Neutrophil (primary cell): ENCODE measurements at regions not wholly inside any gene's neighbourhood (a gene's known extent, or its start where the extent isn't known, plus 50 kb on each side); places are given as distances from the start of the nearest gene placed in this dataset.
"Not testable (repeated sequence)": the region's sequence is repeated elsewhere in the genome, so short reads cannot be mapped to it uniquely, and the experiment has no call there.

Experiments
- H3K27ac ChIP-seq: fragments of 200-600 bp; sonication (generic); 2 replicates; pipeline ENCODE4 v1.5.1; 2016; ENCODE audit warnings: mild to moderate bottlenecking, moderate library complexity
- H3K27me3 ChIP-seq: fragments of 200-600 bp; sonication (generic); 2 replicates; pipeline ENCODE4 v1.6.0; 2016; ENCODE audit warnings: mild to moderate bottlenecking
- H3K36me3 ChIP-seq: fragments of 200-600 bp; sonication (generic); 2 replicates; pipeline ENCODE4 v1.5.1; 2017
- H3K4me1 ChIP-seq, 2 experiments: fragments of 200-600 bp in 1 of 2; sonication (generic) in 1 of 2; 1 replicate in 1 of 2; 2 replicates in 1 of 2; pipeline versions ENCODE4 v1.5.1 to v1.6.1; 2013 to 2016; ENCODE audit warnings: low read depth in 1 of 2, low read length in 1 of 2, mild to moderate bottlenecking in 1 of 2, moderate library complexity in 1 of 2; ENCODE audit not compliant: control insufficient read depth in 1 of 2, insufficient read depth in 1 of 2
- H3K4me3 ChIP-seq, 2 experiments: fragments of 200-600 bp in 1 of 2; sonication (generic) in 1 of 2; 1 replicate in 1 of 2; 2 replicates in 1 of 2; pipeline ENCODE4 v1.5.1; 2013 to 2016; ENCODE audit warnings: low read depth in 1 of 2, low read length in 1 of 2, mild to moderate bottlenecking in 1 of 2, moderate library complexity in 1 of 2
- H3K9me3 ChIP-seq: fragments of 200-600 bp; sonication (generic); 2 replicates; pipeline ENCODE4 v1.5.1; 2016
- TF ChIP-seq, protein P1 (sequence below): fragments of 200-600 bp; sonication (generic); IDR thresholded peaks from 2 replicates; pipeline ENCODE4 v1.5.1; 2016; ENCODE audit warnings: antibody characterized with exemption

DNA sequence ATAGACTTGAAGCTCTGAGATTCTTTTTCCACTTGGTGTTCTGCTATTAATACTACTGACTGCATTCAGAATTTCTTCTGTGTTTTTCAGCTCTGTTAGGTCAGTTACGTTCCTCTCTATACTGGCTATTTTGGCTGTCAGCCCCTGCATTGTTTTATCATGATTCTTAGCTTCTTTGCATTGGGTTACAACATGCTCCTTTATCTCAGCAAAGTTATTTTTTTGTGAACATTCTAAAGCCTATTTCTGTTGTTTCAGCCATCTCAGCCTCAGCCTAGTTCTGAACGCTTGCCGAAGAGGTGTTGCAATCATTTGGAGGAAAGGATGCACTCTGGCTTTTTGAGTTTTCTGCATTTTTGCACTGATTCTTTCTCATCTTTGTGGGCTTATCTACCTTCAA, 201.5 kb upstream of the GNAI1 start:
- TF ChIP-seq, protein P1, sequence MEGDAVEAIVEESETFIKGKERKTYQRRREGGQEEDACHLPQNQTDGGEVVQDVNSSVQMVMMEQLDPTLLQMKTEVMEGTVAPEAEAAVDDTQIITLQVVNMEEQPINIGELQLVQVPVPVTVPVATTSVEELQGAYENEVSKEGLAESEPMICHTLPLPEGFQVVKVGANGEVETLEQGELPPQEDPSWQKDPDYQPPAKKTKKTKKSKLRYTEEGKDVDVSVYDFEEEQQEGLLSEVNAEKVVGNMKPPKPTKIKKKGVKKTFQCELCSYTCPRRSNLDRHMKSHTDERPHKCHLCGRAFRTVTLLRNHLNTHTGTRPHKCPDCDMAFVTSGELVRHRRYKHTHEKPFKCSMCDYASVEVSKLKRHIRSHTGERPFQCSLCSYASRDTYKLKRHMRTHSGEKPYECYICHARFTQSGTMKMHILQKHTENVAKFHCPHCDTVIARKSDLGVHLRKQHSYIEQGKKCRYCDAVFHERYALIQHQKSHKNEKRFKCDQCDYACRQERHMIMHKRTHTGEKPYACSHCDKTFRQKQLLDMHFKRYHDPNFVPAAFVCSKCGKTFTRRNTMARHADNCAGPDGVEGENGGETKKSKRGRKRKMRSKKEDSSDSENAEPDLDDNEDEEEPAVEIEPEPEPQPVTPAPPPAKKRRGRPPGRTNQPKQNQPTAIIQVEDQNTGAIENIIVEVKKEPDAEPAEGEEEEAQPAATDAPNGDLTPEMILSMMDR, result no peak

DNA sequence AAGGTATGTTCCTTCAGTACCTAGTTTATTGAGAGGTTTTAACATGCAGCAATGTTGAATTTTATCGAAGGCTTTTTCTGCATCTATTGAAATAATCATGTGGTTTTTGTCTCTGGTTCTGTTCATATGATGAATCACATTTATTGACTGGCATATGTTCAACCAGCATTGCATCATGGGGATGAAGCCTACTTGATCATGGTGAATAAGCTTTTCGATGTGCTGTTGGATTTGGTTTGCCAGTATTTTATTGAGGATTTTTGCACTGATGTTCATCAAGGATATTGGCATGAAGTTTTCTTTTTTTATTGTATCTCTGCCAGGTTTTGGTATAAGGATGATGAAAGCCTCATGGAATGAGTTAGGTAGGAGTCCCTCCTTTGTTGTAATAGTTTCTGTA, 204.0 kb upstream of the GNAI1 start:
- no peaks in the 10 kb centered on the region for H3K27me3 ChIP-seq
- no peaks in the 10 kb centered on the region for H3K4me1 ChIP-seq
- no peak overlapping the region for H3K27ac ChIP-seq
- TF ChIP-seq, protein P1, result no peak
- no peak overlapping the region for H3K4me3 ChIP-seq
- no peaks in the 10 kb centered on the region for H3K9me3 ChIP-seq
- no peaks in the 10 kb centered on the region for H3K36me3 ChIP-seq

More for the DNA sequence above, 201.5 kb upstream of the GNAI1 start:
- Histone ChIP-seq H3K4me1 (no peaks in the 10 kb centered on the region), H3K9me3 (no peaks in the 10 kb centered on the region), H3K27me3 (no peaks in the 10 kb centered on the region), H3K27ac (no peak overlapping the region), H3K4me3 (no peak overlapping the region), H3K36me3 (no peaks in the 10 kb centered on the region)

DNA sequence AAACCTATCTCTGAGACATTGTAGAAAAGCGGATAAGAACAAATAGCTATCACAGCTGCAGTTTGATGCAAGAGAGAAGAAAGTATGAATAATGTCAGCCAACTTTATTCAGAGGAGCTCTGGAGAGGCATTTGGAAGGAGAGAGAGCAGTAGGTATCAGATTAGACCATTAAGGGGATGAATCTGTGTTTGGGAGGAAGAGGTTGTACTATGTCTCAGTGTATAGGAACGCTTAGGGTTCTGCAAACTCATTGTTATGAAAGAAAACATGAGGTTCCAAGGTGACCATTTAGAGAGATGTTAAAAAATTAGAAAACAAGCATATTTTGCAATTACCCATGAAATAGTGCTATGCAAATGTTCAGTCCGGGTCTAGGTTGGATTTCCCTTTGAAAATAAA, 207.5 kb upstream of the GNAI1 start:
- H3K27me3 ChIP-seq, result no peaks in the 10 kb centered on the region
- no peaks in the 10 kb centered on the region for H3K36me3 ChIP-seq
- H3K27ac ChIP-seq, result no peak overlapping the region
- H3K9me3 ChIP-seq, result no peaks in the 10 kb centered on the region
- no peak overlapping the region for H3K4me3 ChIP-seq
- no peaks in the 10 kb centered on the region for H3K4me1 ChIP-seq
- TF ChIP-seq, protein P1, result no peak

DNA sequence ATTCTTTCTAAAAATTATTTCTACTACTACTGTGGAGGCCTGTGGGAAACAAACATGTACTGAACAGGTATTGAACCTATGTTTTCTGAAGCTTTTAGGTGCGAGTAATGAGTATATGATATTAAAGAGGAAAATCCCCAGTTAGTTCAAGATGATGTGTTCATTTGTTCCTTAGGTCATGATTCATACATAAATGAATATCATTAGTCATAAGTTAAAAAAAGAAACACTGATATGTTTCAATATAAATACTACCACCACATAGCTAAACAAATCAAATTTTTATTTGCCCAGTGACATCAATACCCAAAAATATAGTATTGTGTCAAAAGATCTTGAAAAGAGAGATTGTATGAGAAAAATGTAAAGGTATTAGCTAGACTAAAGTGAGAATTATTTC, 210.7 kb upstream of the GNAI1 start:
- TF ChIP-seq, protein P1, result no peak
- no peaks in the 10 kb centered on the region for H3K4me1 ChIP-seq
- H3K27ac ChIP-seq, result no peak overlapping the region
- H3K27me3 ChIP-seq, result no peaks in the 10 kb centered on the region
- H3K4me3 ChIP-seq, result no peak overlapping the region
- H3K36me3 ChIP-seq, result no peaks in the 10 kb centered on the region
- no peaks in the 10 kb centered on the region for H3K9me3 ChIP-seq

DNA sequence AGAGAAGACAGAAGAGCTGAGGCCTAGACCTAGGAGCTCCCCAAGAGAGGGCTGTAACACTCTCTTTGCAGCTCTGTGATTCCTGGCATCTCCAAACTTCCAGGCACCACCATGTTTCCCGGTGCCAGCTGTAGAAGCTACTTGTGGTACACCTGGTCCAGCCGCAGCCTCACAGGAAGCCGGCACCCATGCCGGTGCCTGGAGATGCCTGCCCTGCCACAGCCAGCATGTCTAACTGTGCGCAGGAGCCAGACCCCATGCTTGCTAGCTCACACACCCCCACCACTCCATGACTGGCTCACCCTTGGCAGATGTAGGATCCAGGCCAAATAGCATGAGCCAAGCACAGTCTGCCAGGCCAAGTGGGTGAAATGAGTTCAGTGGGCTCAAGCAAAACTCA, 211.7 kb upstream of the GNAI1 start:
- Histone ChIP-seq H3K27ac (no peak overlapping the region), H3K4me1 (no peaks in the 10 kb centered on the region), H3K36me3 (no peaks in the 10 kb centered on the region), H3K27me3 (no peaks in the 10 kb centered on the region), H3K4me3 (no peak overlapping the region), H3K9me3 (no peaks in the 10 kb centered on the region)
- TF ChIP-seq, protein P1, result no peak

DNA sequence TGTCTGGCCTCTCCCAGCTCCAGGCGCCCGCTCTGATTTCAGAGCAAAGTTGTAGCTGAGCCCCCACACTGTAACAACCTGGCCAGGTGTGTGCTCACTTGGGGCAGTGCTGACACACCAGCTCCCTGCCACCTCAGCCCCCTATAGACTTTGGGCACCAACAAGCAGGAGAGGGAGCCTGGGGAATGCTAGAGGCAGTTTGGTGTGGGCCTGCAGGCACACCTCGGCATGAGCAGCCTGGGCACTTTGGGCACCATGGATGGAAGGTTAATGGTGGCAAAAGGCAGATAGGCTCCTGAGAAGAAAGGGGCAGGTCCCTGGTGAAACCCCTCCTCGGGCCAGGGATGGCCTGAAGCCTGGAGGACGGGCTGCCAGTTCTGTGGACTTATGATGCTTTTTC, 212.7 kb upstream of the GNAI1 start:
- no peaks in the 10 kb centered on the region for H3K36me3 ChIP-seq
- H3K27me3 ChIP-seq, result no peaks in the 10 kb centered on the region
- H3K27ac ChIP-seq, result no peak overlapping the region
- H3K9me3 ChIP-seq, result no peaks in the 10 kb centered on the region
- H3K4me3 ChIP-seq, result no peak overlapping the region
- no peaks in the 10 kb centered on the region for H3K4me1 ChIP-seq
- TF ChIP-seq, protein P1, result no peak

DNA sequence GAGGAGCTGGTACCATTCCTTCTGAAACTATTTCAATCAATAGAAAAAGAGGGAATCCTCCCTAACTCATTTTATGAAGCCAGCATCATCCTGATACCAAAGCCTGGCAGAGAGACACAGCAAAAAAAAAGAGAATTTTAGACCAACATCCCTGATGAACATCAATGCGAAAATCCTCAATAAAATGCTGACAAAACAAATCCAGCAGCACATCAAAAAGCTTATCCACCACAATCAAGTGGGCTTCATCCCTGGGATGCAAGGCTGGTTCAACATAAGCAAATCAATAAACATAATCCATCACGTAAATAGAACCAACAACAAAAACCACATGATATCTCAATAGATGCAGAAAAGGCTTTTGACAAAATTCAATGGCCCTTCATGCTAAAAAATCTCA, 216.0 kb upstream of the GNAI1 start:
- H3K4me3 ChIP-seq, H3K36me3 ChIP-seq, H3K27ac ChIP-seq, H3K4me1 ChIP-seq, H3K27me3 ChIP-seq, H3K9me3 ChIP-seq: not testable (repeated sequence)

DNA sequence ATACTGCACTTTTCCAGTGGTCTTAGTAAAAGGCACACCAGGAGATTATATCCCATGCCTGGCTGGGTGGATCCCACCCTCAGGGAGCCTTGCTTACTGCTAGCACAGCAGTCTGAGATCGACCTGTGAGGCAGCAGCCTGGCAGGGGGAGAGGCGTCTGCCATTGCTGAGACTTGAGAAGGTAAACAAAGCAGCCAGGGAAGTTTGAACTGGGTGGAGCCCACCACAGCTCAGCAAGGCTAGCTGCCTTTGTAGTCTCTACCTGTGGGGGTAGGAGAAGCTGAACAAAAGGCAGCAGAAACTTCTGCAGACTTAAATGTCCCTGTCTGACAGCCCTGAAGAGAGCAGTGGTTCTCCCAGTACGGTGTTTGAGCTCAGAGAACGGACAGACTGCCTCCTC, 219.3 kb upstream of the GNAI1 start:
- H3K36me3 ChIP-seq, H3K4me3 ChIP-seq, H3K27ac ChIP-seq: not testable (repeated sequence)

More for the DNA sequence above, 219.3 kb upstream of the GNAI1 start:
- H3K4me1 ChIP-seq, H3K9me3 ChIP-seq, H3K27me3 ChIP-seq: not testable (repeated sequence)
